Eye (tissue), 1 donor: ENCODE measurements at regions not wholly inside any gene's neighbourhood (a gene's known extent, or its start where the extent isn't known, plus 50 kb on each side); places are given as distances from the start of the nearest gene placed in this dataset.
"Not testable (repeated sequence)": the region's sequence is repeated elsewhere in the genome, so short reads cannot be mapped to it uniquely, and the experiment has no call there.

ENCODE experiments used
- DNase-seq: peaks from one replicate; pipeline ENCODE4 v3.0.0-alpha.2; 2015

GRCh38 chr19:27709496-27709895 is 1503.5 kb downstream of the UQCRFS1 start:
- DNase-seq: no peak

- not testable (repeated sequence) for DNase-seq
These were observed 1504.0 kb downstream of the UQCRFS1 start for GRCh38 chr19:27708986-27709385.

GRCh38 chr19:27707026-27707425 is 1505.9 kb downstream of the UQCRFS1 start:
- not testable (repeated sequence) for DNase-seq

- DNase-seq: no peak
These were observed 1507.1 kb downstream of the UQCRFS1 start for GRCh38 chr19:27705896-27706295.

- no peak for DNase-seq
These were observed 1518.4 kb downstream of the UQCRFS1 start for GRCh38 chr19:27694361-27695055.

- DNase-seq: no peak
These were observed 1521.0 kb downstream of the UQCRFS1 start for GRCh38 chr19:27691991-27692390.

GRCh38 chr19:27689734-27690241 is 1523.2 kb downstream of the UQCRFS1 start:
- DNase-seq: no peak

- no peak for DNase-seq
These were observed 1528.7 kb downstream of the UQCRFS1 start for GRCh38 chr19:27684293-27684692.

- no peak for DNase-seq
These were observed 1531.0 kb downstream of the UQCRFS1 start for GRCh38 chr19:27681972-27682371.

GRCh38 chr19:27679905-27680304 is 1533.0 kb downstream of the UQCRFS1 start:
- no peak for DNase-seq

- DNase-seq: no peak
These were observed 1533.6 kb downstream of the UQCRFS1 start for GRCh38 chr19:27679399-27679798.

GRCh38 chr19:27676877-27677276 is 1536.1 kb downstream of the UQCRFS1 start:
- no peak for DNase-seq

- DNase-seq: no peak
These were observed 1536.6 kb downstream of the UQCRFS1 start for GRCh38 chr19:27676334-27676733.

GRCh38 chr19:27675771-27676170 is 1537.2 kb downstream of the UQCRFS1 start:
- DNase-seq: no peak

GRCh38 chr19:27674701-27675100 is 1538.2 kb downstream of the UQCRFS1 start:
- DNase-seq: no peak

- no peak for DNase-seq
These were observed 1539.0 kb downstream of the UQCRFS1 start for GRCh38 chr19:27673986-27674385.

- DNase-seq: no peak
These were observed 1540.5 kb downstream of the UQCRFS1 start for GRCh38 chr19:27672309-27673047.

- no peak for DNase-seq
These were observed 1541.1 kb downstream of the UQCRFS1 start for GRCh38 chr19:27671876-27672275.

GRCh38 chr19:27660428-27660827 is 1552.5 kb downstream of the UQCRFS1 start:
- DNase-seq: no peak

GRCh38 chr19:27657271-27658051 is 1555.5 kb downstream of the UQCRFS1 start:
- no peak for DNase-seq

GRCh38 chr19:27654266-27654990 is 1558.5 kb downstream of the UQCRFS1 start:
- no peak for DNase-seq

- no peak for DNase-seq
These were observed 1560.2 kb downstream of the UQCRFS1 start for GRCh38 chr19:27652796-27653195.

- DNase-seq: no peak
These were observed 1560.7 kb downstream of the UQCRFS1 start for GRCh38 chr19:27652281-27652680.
